ENCODE measurements at regions not wholly inside any gene's neighbourhood (a gene's known extent, or its start where the extent isn't known, plus 50 kb on each side); places are given as distances from the start of the nearest gene placed in this dataset.

GRCh38 chr3:30203301-30203700 lies 403.1 kb upstream of the TGFBR2 start:
- CTCF ChIA-PET, result no interaction called here
- H3K4me3 ChIP-seq (ENCODE audit: low read depth, low read length), result no peak overlapping the region
- POLR2A ChIA-PET, result no interaction called here
- no peak for TF ChIP-seq CTCF (IDR thresholded peaks at IDR 0.05; ENCODE audit: insufficient read depth, low read depth, low read length)
- H3K36me3 ChIP-seq (ENCODE audit: control insufficient read depth, insufficient read depth, low read length), result no peaks in the 10 kb centered on the region
- no peaks in the 10 kb centered on the region for H3K27me3 ChIP-seq (ENCODE audit: control insufficient read depth, insufficient read depth, low read length)
- DNase-seq (ENCODE audit: low read depth), result peak; percentile 35

DNA sequence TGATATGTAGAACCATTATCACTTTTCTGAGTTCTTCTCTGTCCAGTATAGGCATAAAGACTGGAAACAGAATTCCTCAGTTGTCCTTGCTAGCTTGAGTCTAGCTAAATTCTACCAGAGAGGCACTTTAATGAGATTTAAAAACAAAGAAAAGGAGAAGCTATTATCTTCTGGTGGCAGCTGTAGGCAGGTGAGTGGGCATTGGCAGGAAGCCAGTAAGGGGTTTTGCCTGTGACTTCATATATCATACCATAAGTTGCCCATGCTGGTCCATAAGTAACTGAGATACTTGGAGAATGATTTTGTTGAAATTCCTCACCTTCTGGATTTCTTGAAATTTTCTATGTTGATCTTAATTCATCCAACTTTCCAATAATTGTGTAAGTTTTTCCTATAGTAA lies 402.3 kb upstream of the TGFBR2 start:
- POLR2A ChIA-PET, result no interaction called here
- no peak for DNase-seq (ENCODE audit: low read depth)
- H3K36me3 ChIP-seq (ENCODE audit: control insufficient read depth, insufficient read depth, low read length), result no peaks in the 10 kb centered on the region
- TF ChIP-seq CTCF (IDR thresholded peaks at IDR 0.05; ENCODE audit: insufficient read depth, low read depth, low read length), result no peak
- H3K4me3 ChIP-seq (ENCODE audit: low read depth, low read length), result no peak overlapping the region
- CTCF ChIA-PET, result no interaction called here
- no peaks in the 10 kb centered on the region for H3K27me3 ChIP-seq (ENCODE audit: control insufficient read depth, insufficient read depth, low read length)

- no peak for DNase-seq (ENCODE audit: low read depth)
- CTCF ChIA-PET, result interaction anchor here (1.0 kb wide), 1 partner anchor 8 kb away, joined by 4 read pairs; no protein-coding TSS in a partner anchor
- no peak for TF ChIP-seq CTCF (IDR thresholded peaks at IDR 0.05; ENCODE audit: insufficient read depth, low read depth, low read length)
- POLR2A ChIA-PET, result no interaction called here
- Histone ChIP-seq H3K4me3 (ENCODE audit: low read depth, low read length) (no peak overlapping the region), H3K36me3 (ENCODE audit: control insufficient read depth, insufficient read depth, low read length) (no peaks in the 10 kb centered on the region), H3K27me3 (ENCODE audit: control insufficient read depth, insufficient read depth, low read length) (no peaks in the 10 kb centered on the region)
These were observed 400.4 kb upstream of the TGFBR2 start for GRCh38 chr3:30206051-30206450.

GRCh38 chr3:30221619-30222018 lies 384.8 kb upstream of the TGFBR2 start:
- CTCF ChIA-PET, result no interaction called here
- POLR2A ChIA-PET, result no interaction called here
- DNase-seq (ENCODE audit: low read depth), result no peak
- H3K36me3 ChIP-seq (ENCODE audit: control insufficient read depth, insufficient read depth, low read length), result no peaks in the 10 kb centered on the region
- no peaks in the 10 kb centered on the region for H3K27me3 ChIP-seq (ENCODE audit: control insufficient read depth, insufficient read depth, low read length)
- TF ChIP-seq CTCF (IDR thresholded peaks at IDR 0.05; ENCODE audit: insufficient read depth, low read depth, low read length), result no peak
- H3K4me3 ChIP-seq (ENCODE audit: low read depth, low read length), result no peak overlapping the region

- POLR2A ChIA-PET, result no interaction called here
- no peak for DNase-seq (ENCODE audit: low read depth)
- CTCF ChIA-PET, result interaction anchor here (1.4 kb wide), 1 partner anchor 23 kb away, joined by 7 read pairs; no protein-coding TSS in a partner anchor
These were observed 384.0 kb upstream of the TGFBR2 start for GRCh38 chr3:30222441-30222840.

More at GRCh38 chr3:30222441-30222840, 384.0 kb upstream of the TGFBR2 start:
- no peaks in the 10 kb centered on the region for H3K27me3 ChIP-seq (ENCODE audit: control insufficient read depth, insufficient read depth, low read length)
- no peak overlapping the region for H3K4me3 ChIP-seq (ENCODE audit: low read depth, low read length)
- TF ChIP-seq CTCF (IDR thresholded peaks at IDR 0.05; ENCODE audit: insufficient read depth, low read depth, low read length), result no peak
- H3K36me3 ChIP-seq (ENCODE audit: control insufficient read depth, insufficient read depth, low read length), result no peaks in the 10 kb centered on the region
